Stomach (tissue), 4 donors: ENCODE measurements at regions not wholly inside any gene's neighbourhood (a gene's known extent, or its start where the extent isn't known, plus 50 kb on each side); places are given as distances from the start of the nearest gene placed in this dataset.

Source experiments
- POLR2AphosphoS5 ChIP-seq, 3 donors: sonication (generic); formaldehyde crosslinking; IDR thresholded peaks; one replicate each; pipeline ENCODE4 v1.6.1; 2016; ENCODE audit warnings: antibody characterized with exemption in 3 of 3
- TF ChIP-seq, protein P1 (sequence below), 7 experiments: fragments of 450-650 bp in 4 of 7; fragments of 200-600 bp in 3 of 7; sonication (generic) in 3 of 7; IDR thresholded peaks; one replicate each; pipeline ENCODE4 v1.5.1; 2016 to 2019; ENCODE audit warnings: antibody characterized with exemption in 7 of 7, control low read depth in 2 of 7, mild to moderate bottlenecking in 1 of 7

DNA sequence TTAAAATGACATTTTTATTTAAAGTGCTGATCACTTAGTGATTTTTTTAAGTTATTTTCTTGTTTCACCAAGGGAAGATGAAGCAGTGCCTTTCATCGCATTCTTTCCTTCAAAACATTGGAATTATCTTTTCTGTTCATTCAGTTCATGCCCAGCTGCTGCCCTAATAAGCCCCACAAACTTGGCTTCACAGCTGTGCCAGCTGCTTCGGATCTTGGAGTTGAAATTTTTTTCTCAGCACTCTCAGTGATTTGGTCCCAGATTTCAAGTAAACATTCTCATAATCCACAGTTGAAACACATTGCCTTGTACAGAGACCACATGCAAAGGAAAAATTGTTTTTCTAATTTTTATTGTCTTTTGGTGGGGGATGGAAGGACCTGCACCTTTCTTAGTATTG lies 353.3 kb upstream of the LRP1B start:
- TF ChIP-seq, protein P1, sequence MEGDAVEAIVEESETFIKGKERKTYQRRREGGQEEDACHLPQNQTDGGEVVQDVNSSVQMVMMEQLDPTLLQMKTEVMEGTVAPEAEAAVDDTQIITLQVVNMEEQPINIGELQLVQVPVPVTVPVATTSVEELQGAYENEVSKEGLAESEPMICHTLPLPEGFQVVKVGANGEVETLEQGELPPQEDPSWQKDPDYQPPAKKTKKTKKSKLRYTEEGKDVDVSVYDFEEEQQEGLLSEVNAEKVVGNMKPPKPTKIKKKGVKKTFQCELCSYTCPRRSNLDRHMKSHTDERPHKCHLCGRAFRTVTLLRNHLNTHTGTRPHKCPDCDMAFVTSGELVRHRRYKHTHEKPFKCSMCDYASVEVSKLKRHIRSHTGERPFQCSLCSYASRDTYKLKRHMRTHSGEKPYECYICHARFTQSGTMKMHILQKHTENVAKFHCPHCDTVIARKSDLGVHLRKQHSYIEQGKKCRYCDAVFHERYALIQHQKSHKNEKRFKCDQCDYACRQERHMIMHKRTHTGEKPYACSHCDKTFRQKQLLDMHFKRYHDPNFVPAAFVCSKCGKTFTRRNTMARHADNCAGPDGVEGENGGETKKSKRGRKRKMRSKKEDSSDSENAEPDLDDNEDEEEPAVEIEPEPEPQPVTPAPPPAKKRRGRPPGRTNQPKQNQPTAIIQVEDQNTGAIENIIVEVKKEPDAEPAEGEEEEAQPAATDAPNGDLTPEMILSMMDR (IDR thresholded peaks at IDR 0.05) = no peak
- no peak for TF ChIP-seq POLR2AphosphoS5 (IDR thresholded peaks at IDR 0.05)
